Hepatocyte (in vitro differentiated cells): ENCODE measurements at regions not wholly inside any gene's neighbourhood (a gene's known extent, or its start where the extent isn't known, plus 50 kb on each side); places are given as distances from the start of the nearest gene placed in this dataset.

ENCODE experiments used
- CTCF ChIP-seq: fragments of 200-600 bp; sonication (generic); IDR thresholded peaks from 2 replicates; pipeline ENCODE4 v1.5.1; 2016; ENCODE audit warnings: antibody characterized with exemption, mild to moderate bottlenecking; ENCODE audit not compliant: poor library complexity
- EZH2 ChIP-seq: fragments of 200-600 bp; sonication (generic); IDR thresholded peaks from 2 replicates; pipeline ENCODE4 v1.6.1; 2016; ENCODE audit warnings: antibody characterized with exemption, mild to moderate bottlenecking, borderline replicate concordance
- EZH2phosphoT487 ChIP-seq: fragments of 200-600 bp; sonication (generic); IDR thresholded peaks from one replicate; pipeline ENCODE4 v1.6.1; 2018; ENCODE audit warnings: antibody characterized with exemption, mild to moderate bottlenecking, low read depth, moderate library complexity; ENCODE audit not compliant: unreplicated experiment, severe bottlenecking

GRCh38 chr1:4353090-4353856 is 301.1 kb upstream of the AJAP1 start:
- TF ChIP-seq EZH2phosphoT487 (no peak), EZH2 (no peak), CTCF (no peak)
